Keratinocyte (primary cell): ENCODE measurements at regions not wholly inside any gene's neighbourhood (a gene's known extent, or its start where the extent isn't known, plus 50 kb on each side); places are given as distances from the start of the nearest gene placed in this dataset.

ENCODE experiments used
- DNase-seq: peaks from one replicate; pipeline ENCODE4 v3.0.0-alpha.2; 2011; ENCODE audit warnings: low read depth, missing footprints, low spot score
- FAIRE-seq: peaks from 2 replicates; lab custom pipeline; 2011; peaks lifted over from hg19 to GRCh38; lab: Jason Lieb, UNC
- H2AFZ ChIP-seq: 2 replicates; pipeline ENCODE4 v1.6.0; 2012; ENCODE audit warnings: low read length, control low read depth, inconsistent platforms; ENCODE audit not compliant: control insufficient read depth
- H3K27ac ChIP-seq: 2 replicates; pipeline ENCODE4 v1.5.1; 2011; ENCODE audit warnings: low read length; ENCODE audit not compliant: control insufficient read depth, insufficient read depth
- H3K27me3 ChIP-seq: 3 replicates; pipeline ENCODE4 v1.6.0; 2011; ENCODE audit warnings: low read length; ENCODE audit not compliant: control insufficient read depth, insufficient read depth; ENCODE audit errors: extremely low read depth
- H3K36me3 ChIP-seq, 2 experiments: 2 replicates in 1 of 2; 3 replicates in 1 of 2; pipeline ENCODE4 v1.5.1; 2011; ENCODE audit warnings: low read length in 2 of 2, mild to moderate bottlenecking in 1 of 2; ENCODE audit not compliant: control insufficient read depth in 2 of 2, insufficient read depth in 2 of 2; ENCODE audit errors: extremely low read depth in 1 of 2
- H3K4me1 ChIP-seq: 3 replicates; pipeline ENCODE4 v1.5.1; 2011; ENCODE audit warnings: low read length; ENCODE audit not compliant: control insufficient read depth, insufficient read depth; ENCODE audit errors: extremely low read depth
- H3K4me2 ChIP-seq: 3 replicates; pipeline ENCODE4 v1.6.0; 2011; ENCODE audit warnings: low read depth, low read length; ENCODE audit not compliant: control insufficient read depth, insufficient read depth; ENCODE audit errors: extremely low read depth
- H3K4me3 ChIP-seq, 3 experiments: fragments of 200-600 bp in 1 of 3; sonication (generic) in 1 of 3; 2 replicates in 2 of 3; 3 replicates in 1 of 3; pipeline ENCODE4 v1.5.1; 2011 to 2016; ENCODE audit warnings: low read length in 3 of 3, mild to moderate bottlenecking in 3 of 3, control low read depth in 2 of 3, inconsistent platforms in 1 of 3, low read depth in 1 of 3, mixed read lengths in 1 of 3, mixed run types in 1 of 3, moderate library complexity in 1 of 3; ENCODE audit not compliant: control insufficient read depth in 2 of 3, insufficient read depth in 2 of 3; ENCODE audit errors: extremely low read depth in 1 of 3
- H3K79me2 ChIP-seq: 2 replicates; pipeline ENCODE4 v1.6.0; 2012; ENCODE audit warnings: low read length; ENCODE audit not compliant: control insufficient read depth, insufficient read depth
- H3K9ac ChIP-seq: 3 replicates; pipeline ENCODE4 v1.6.0; 2011; ENCODE audit warnings: low read length; ENCODE audit not compliant: control insufficient read depth, insufficient read depth; ENCODE audit errors: extremely low read depth
- H3K9me1 ChIP-seq: 3 replicates; pipeline ENCODE4 v1.6.0; 2011; ENCODE audit warnings: low read length; ENCODE audit not compliant: control insufficient read depth, insufficient read depth; ENCODE audit errors: extremely low read depth
- H3K9me3 ChIP-seq: 2 replicates; pipeline ENCODE4 v1.5.1; 2012; ENCODE audit warnings: low read depth, low read length; ENCODE audit not compliant: control insufficient read depth
- H4K20me1 ChIP-seq: 3 replicates; pipeline ENCODE4 v1.6.0; 2011; ENCODE audit warnings: low read length; ENCODE audit not compliant: control insufficient read depth, insufficient read depth; ENCODE audit errors: extremely low read depth
- CTCF ChIP-seq, 3 experiments: IDR thresholded peaks in 1 of 3; conservative IDR thresholded peaks in 1 of 3; optimal IDR thresholded peaks in 1 of 3; 2 replicates in 2 of 3; 3 replicates in 1 of 3; pipeline versions ENCODE3 to v1.5.1; 2011; ENCODE audit warnings: low read length in 3 of 3, mild to moderate bottlenecking in 3 of 3, moderate library complexity in 2 of 3, control low read depth in 1 of 3, inconsistent platforms in 1 of 3; ENCODE audit not compliant: insufficient read depth in 2 of 3; ENCODE audit errors: extremely low read depth in 1 of 3
- EZH2 ChIP-seq: IDR thresholded peaks from one replicate; pipeline ENCODE4 v1.6.1; 2012; ENCODE audit warnings: inconsistent platforms, mild to moderate bottlenecking, low read length, moderate library complexity
- dilution Hi-C: fragments of 300-500 bp; cut with MboI; formaldehyde crosslinking; loops from one replicate; pipeline ENCODE4 v1.7.0; 2020; ENCODE audit warnings: low sequenced_read_pairs; ENCODE audit not compliant: extremely low pct_ligation_motif_present

- Histone ChIP-seq H3K27ac (no peak overlapping the region), H3K4me3 (no peak overlapping the region), H3K36me3 (no peaks in the 10 kb centered on the region), H3K4me1 (no peaks in the 10 kb centered on the region), H4K20me1 (no peaks in the 10 kb centered on the region), H3K79me2 (no peaks in the 10 kb centered on the region), H3K9me1 (no peaks in the 10 kb centered on the region), H2AFZ (no peak overlapping the region), H3K27me3 (no peaks in the 10 kb centered on the region), H3K9ac (no peak overlapping the region), H3K4me2 (no peak overlapping the region), H3K9me3 (no peaks in the 10 kb centered on the region)
- DNase-seq (no peak), FAIRE-seq (no peak)
- TF ChIP-seq CTCF (optimal IDR thresholded peaks at IDR 0.05 in 1 of 3, IDR thresholded peaks at IDR 0.05 in 1 of 3, conservative IDR thresholded peaks at IDR 0.05 in 1 of 3; ENCODE audit: extremely low read depth in 1 of 3, insufficient read depth in 2 of 3, low read length in 3 of 3) (no peak), EZH2 (no peak)
- dilution Hi-C loops = no loop called here
Observed at GRCh38 chr2:103792042-103792441, 1030.2 kb downstream of the TMEM182 start.

GRCh38 chr2:103798291-103798690 lies 1036.5 kb downstream of the TMEM182 start:
- Histone ChIP-seq H3K9me3 (peaks cover 3% of the 10 kb centered on the region), H3K36me3 (no peaks in the 10 kb centered on the region), H2AFZ (no peak overlapping the region), H3K4me1 (no peaks in the 10 kb centered on the region), H3K27me3 (no peaks in the 10 kb centered on the region), H3K4me3 (no peak overlapping the region), H3K9me1 (no peaks in the 10 kb centered on the region), H3K79me2 (no peaks in the 10 kb centered on the region), H3K9ac (no peak overlapping the region), H4K20me1 (no peaks in the 10 kb centered on the region), H3K27ac (no peak overlapping the region), H3K4me2 (no peak overlapping the region)
- DNase-seq (no peak), FAIRE-seq (no peak)
- dilution Hi-C loops = no loop called here
- no peak for TF ChIP-seq EZH2
- TF ChIP-seq CTCF (optimal IDR thresholded peaks at IDR 0.05 in 1 of 3, IDR thresholded peaks at IDR 0.05 in 1 of 3, conservative IDR thresholded peaks at IDR 0.05 in 1 of 3; ENCODE audit: extremely low read depth in 1 of 3, insufficient read depth in 2 of 3, low read length in 3 of 3) = no peak
